Esophagus muscularis mucosa (tissue), 3 donors: ENCODE measurements at regions not wholly inside any gene's neighbourhood (a gene's known extent, or its start where the extent isn't known, plus 50 kb on each side); places are given as distances from the start of the nearest gene placed in this dataset.

Experiments
- CTCF ChIP-seq, 3 experiments: fragments of 200-600 bp in 2 of 3; fragments of 450-650 bp in 1 of 3; sonication (generic) in 2 of 3; IDR thresholded peaks; one replicate each; pipeline ENCODE4 v1.5.1; 2017 to 2019; ENCODE audit warnings: antibody characterized with exemption in 3 of 3, mild to moderate bottlenecking in 2 of 3, moderate library complexity in 1 of 3
- POLR2A ChIP-seq: fragments of 450-650 bp; IDR thresholded peaks from one replicate; pipeline ENCODE4 v1.6.1; 2017; ENCODE audit warnings: antibody characterized with exemption, moderate library complexity, mild to moderate bottlenecking, low read depth

- no peak for TF ChIP-seq POLR2A
- TF ChIP-seq CTCF (IDR thresholded peaks at IDR 0.05), result no peak
Observed at GRCh38 chr4:137587796-137588195, 55.5 kb upstream of the PCDH18 start.
